ENCODE measurements at regions not wholly inside any gene's neighbourhood (a gene's known extent, or its start where the extent isn't known, plus 50 kb on each side); places are given as distances from the start of the nearest gene placed in this dataset.

- peaks cover 0 to 56% (median 13%) of the 10 kb centered on the region in 9 donors for H3K27me3 ChIP-seq
- no peak for ATAC-seq
- H3K4me3 ChIP-seq, result no peak overlapping the region
- H3K9me3 ChIP-seq, result no peaks in the 10 kb centered on the region
- no peak for TF ChIP-seq POLR2A (IDR thresholded peaks at IDR 0.05)
- TF ChIP-seq CTCF (IDR thresholded peaks at IDR 0.05), result no peak
- H3K27ac ChIP-seq, result no peak overlapping the region
- no peak for DNase-seq
- intact Hi-C loops (cut with DNase I), result loop anchor here in 7 of 10 donors (2.0 to 10.0 kb wide), 5 partner anchors 313 to 399 kb away; partner anchors contain the start of gene EVX2 (in 1 of the 7)
- no peaks in the 10 kb centered on the region for H3K36me3 ChIP-seq
- 75 to 84% (median 81%) methylated on average over 4 of the region's 4 CpGs for WGBS, 4 donors
- H3K4me1 ChIP-seq, result no peaks in the 10 kb centered on the region
These were observed 313.8 kb downstream of the LNPK start for GRCh38 chr2:175688243-175688642.

DNA sequence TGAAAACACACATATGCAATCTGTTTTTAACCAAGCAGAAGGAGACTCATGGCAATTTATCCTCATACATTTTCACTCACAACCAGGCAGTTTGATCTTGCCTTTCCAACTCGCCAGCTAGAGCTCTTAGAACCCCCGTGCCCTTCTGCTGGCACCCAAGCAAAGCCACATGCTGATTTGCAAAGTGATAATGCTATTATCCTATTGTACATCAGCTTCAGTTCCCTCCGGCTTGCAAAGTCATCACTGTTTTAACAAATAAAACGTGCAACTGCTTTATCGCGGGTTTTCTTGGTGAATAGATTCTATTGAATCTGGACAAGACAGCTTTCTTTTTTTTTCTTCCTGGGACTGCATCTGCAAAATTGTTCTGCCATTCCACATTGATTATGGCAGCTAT lies 314.6 kb downstream of the LNPK start:
- TF ChIP-seq CTCF (IDR thresholded peaks at IDR 0.05) (no peak), POLR2A (IDR thresholded peaks at IDR 0.05) (no peak)
- ATAC-seq (no peak), DNase-seq (no peak)
- Histone ChIP-seq H3K4me1 (no peaks in the 10 kb centered on the region), H3K4me3 (no peak overlapping the region), H3K9me3 (no peaks in the 10 kb centered on the region), H3K27ac (no peak overlapping the region), H3K36me3 (no peaks in the 10 kb centered on the region), H3K27me3 (peaks cover 0 to 64% (median 13%) of the 10 kb centered on the region in 9 donors)
- intact Hi-C loops (cut with DNase I), result loop anchor here in 6 of 10 donors (2.0 to 10.0 kb wide), 5 partner anchors 313 to 400 kb away; partner anchors contain the start of gene EVX2 (in 1 of the 6)
- WGBS, 4 donors, result 73 to 78% (median 77%) methylated on average over 6 of the region's 6 CpGs

DNA sequence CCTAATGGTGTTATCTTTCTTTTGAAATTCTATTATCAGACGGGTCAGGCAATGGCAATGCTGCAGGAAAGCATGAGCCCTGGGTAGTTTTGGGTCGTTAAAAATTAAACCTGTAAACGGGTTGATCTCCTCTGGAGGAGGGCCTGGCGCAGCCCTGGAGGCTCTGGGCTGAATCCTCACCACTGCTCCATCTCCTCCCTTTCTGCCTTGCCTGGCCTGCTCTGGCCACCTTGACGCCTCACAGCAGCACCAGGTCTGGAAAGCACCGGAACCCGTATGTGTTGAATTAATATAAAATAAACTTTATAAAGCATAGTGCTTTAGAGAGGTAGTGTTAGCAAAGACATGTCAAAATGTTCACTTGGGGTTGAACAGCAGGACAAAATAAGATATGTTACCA lies 316.1 kb downstream of the LNPK start:
- WGBS, 4 donors, result 71 to 80% (median 74%) methylated on average over 7 of the region's 7 CpGs
- no peak overlapping the region for H3K4me3 ChIP-seq
- no peak for DNase-seq
- H3K4me1 ChIP-seq, result no peaks in the 10 kb centered on the region
- H3K27ac ChIP-seq, result no peak overlapping the region
- TF ChIP-seq CTCF (IDR thresholded peaks at IDR 0.05) (no peak), POLR2A (IDR thresholded peaks at IDR 0.05) (no peak)
- peaks cover 0 to 69% (median 13%) of the 10 kb centered on the region in 9 donors for H3K27me3 ChIP-seq
- no peak for ATAC-seq
- H3K36me3 ChIP-seq, result no peaks in the 10 kb centered on the region
- H3K9me3 ChIP-seq, result no peaks in the 10 kb centered on the region
- intact Hi-C loops (cut with DNase I), result loop anchor here in 6 of 10 donors (2.0 to 10.0 kb wide), 5 partner anchors 311 to 401 kb away; partner anchors contain the start of gene EVX2 (in 1 of the 6)

DNA sequence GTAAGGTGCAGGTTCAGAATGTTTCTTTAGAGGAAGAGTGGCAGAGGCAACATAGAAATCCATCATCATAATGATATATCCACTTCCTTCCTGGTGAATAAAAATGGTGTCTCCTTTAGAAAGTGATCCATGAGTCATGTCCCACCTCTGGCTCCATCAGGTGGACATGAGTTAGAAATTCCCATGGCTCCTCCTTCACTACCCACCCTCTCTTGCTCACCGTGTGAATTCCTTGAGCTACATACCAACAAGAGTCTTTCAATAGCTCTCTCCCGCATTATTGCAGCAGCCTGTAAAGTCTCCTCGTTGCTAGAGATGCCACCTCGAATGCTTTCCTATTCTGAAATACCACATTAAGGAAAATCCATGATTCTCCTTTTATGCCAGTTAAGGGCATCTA lies 317.6 kb downstream of the LNPK start:
- intact Hi-C loops (cut with DNase I), result loop anchor here in 4 of 10 donors (10.0 kb wide), 2 partner anchors 310 to 320 kb away; no protein-coding TSS in a partner anchor
- H3K27me3 ChIP-seq, result peaks cover 0 to 62% (median 10%) of the 10 kb centered on the region in 9 donors
- WGBS, 4 donors, result 45 to 77% (median 55%) methylated on average over 4 of the region's 4 CpGs
- H3K4me3 ChIP-seq, result no peak overlapping the region
- TF ChIP-seq POLR2A (IDR thresholded peaks at IDR 0.05) (no peak), CTCF (IDR thresholded peaks at IDR 0.05) (no peak)
- no peaks in the 10 kb centered on the region for H3K4me1 ChIP-seq
- no peaks in the 10 kb centered on the region for H3K36me3 ChIP-seq
- H3K27ac ChIP-seq, result no peak overlapping the region
- no peaks in the 10 kb centered on the region for H3K9me3 ChIP-seq
- DNase-seq (no peak), ATAC-seq (no peak)
